Liver (tissue), 7 donors: ENCODE measurements at regions not wholly inside any gene's neighbourhood (a gene's known extent, or its start where the extent isn't known, plus 50 kb on each side); places are given as distances from the start of the nearest gene placed in this dataset.

Experiments
- DNase-seq: peaks from one replicate; pipeline ENCODE4 v3.0.0-alpha.2; 2017; ENCODE audit warnings: low spot score
- H3K27ac ChIP-seq, 2 donors: one replicate each; pipeline ENCODE4 v1.7.0; 2013; ENCODE audit warnings: inconsistent platforms in 2 of 2, low read length in 2 of 2, control low read depth in 1 of 2, low read depth in 1 of 2, mild to moderate bottlenecking in 1 of 2
- H3K27me3 ChIP-seq, 4 donors: one replicate each; pipeline versions ENCODE4 v1.6.1 to v1.7.0; 2013; ENCODE audit warnings: low read length in 3 of 4, inconsistent platforms in 1 of 4, mild to moderate bottlenecking in 1 of 4, moderate library complexity in 1 of 4; ENCODE audit not compliant: control insufficient read depth in 4 of 4, insufficient read depth in 4 of 4
- H3K36me3 ChIP-seq, 4 donors: one replicate each; pipeline versions ENCODE4 v1.6.1 to v1.7.0; 2013; ENCODE audit warnings: low read length in 3 of 4, mild to moderate bottlenecking in 3 of 4, low read depth in 1 of 4, moderate library complexity in 1 of 4; ENCODE audit not compliant: control insufficient read depth in 4 of 4, insufficient read depth in 3 of 4
- H3K4me1 ChIP-seq, 4 donors: one replicate each; pipeline versions ENCODE4 v1.6.1 to v1.7.0; 2013; ENCODE audit warnings: low read length in 3 of 4, mild to moderate bottlenecking in 3 of 4, moderate library complexity in 1 of 4; ENCODE audit not compliant: control insufficient read depth in 4 of 4, insufficient read depth in 4 of 4
- H3K4me3 ChIP-seq, 3 donors: one replicate each; pipeline versions ENCODE4 v1.6.1 to v1.7.0; 2013; ENCODE audit warnings: low read length in 3 of 3, control low read depth in 1 of 3, low read depth in 1 of 3, mild to moderate bottlenecking in 1 of 3
- H3K9ac ChIP-seq, 2 donors: one replicate each; pipeline ENCODE4 v1.7.0; 2013; ENCODE audit warnings: low read length in 2 of 2, mild to moderate bottlenecking in 2 of 2, moderate library complexity in 2 of 2, control low read depth in 1 of 2, low read depth in 1 of 2
- H3K9me3 ChIP-seq, 4 donors: one replicate each; pipeline versions ENCODE4 v1.6.1 to v1.7.0; 2013; ENCODE audit warnings: low read length in 3 of 4; ENCODE audit not compliant: control insufficient read depth in 4 of 4
- ATF3 ChIP-seq: IDR thresholded peaks from 2 replicates; pipeline ENCODE4 v1.6.1; 2016; ENCODE audit warnings: antibody characterized with exemption
- CTCF ChIP-seq: fragments of 150-350 bp; IDR thresholded peaks from 2 replicates; pipeline ENCODE4 v1.5.1; 2017; ENCODE audit warnings: improper control_type of control experiment, low read depth, low read length; ENCODE audit not compliant: missing input control
- EGR1 ChIP-seq, 2 donors: IDR thresholded peaks; 2 replicates each; pipeline ENCODE4 v1.6.1; 2016 to 2018; ENCODE audit warnings: antibody characterized with exemption in 2 of 2, low read depth in 2 of 2
- FOXA1 ChIP-seq: IDR thresholded peaks from 2 replicates; pipeline ENCODE4 v1.6.1; 2016; ENCODE audit warnings: antibody characterized with exemption
- FOXA2 ChIP-seq: IDR thresholded peaks from 2 replicates; pipeline ENCODE4 v1.6.1; 2016; ENCODE audit warnings: antibody characterized with exemption
- GABPA ChIP-seq, 2 donors: IDR thresholded peaks in 1 of 2; conservative IDR thresholded peaks in 1 of 2; 2 replicates each; pipeline ENCODE4 v1.6.1; 2016; ENCODE audit warnings: antibody characterized with exemption in 2 of 2, mild to moderate bottlenecking in 1 of 2, moderate library complexity in 1 of 2
- HNF4A ChIP-seq, 2 donors: conservative IDR thresholded peaks; 2 replicates each; pipeline ENCODE4 v1.6.1; 2016; ENCODE audit warnings: antibody characterized with exemption in 2 of 2, mild to moderate bottlenecking in 2 of 2
- HNF4G ChIP-seq: IDR thresholded peaks from 2 replicates; pipeline ENCODE4 v1.6.1; 2016; ENCODE audit warnings: antibody characterized with exemption
- JUND ChIP-seq, 2 donors: IDR thresholded peaks; 2 replicates each; pipeline ENCODE4 v1.6.1; 2016; ENCODE audit warnings: antibody characterized with exemption in 2 of 2
- MAX ChIP-seq: IDR thresholded peaks from 2 replicates; pipeline ENCODE4 v1.6.1; 2016; ENCODE audit warnings: antibody characterized with exemption
- NR2F2 ChIP-seq: IDR thresholded peaks from 2 replicates; pipeline ENCODE4 v1.6.1; 2016; ENCODE audit warnings: antibody characterized with exemption
- RAD21 ChIP-seq, 2 donors: IDR thresholded peaks; 2 replicates each; pipeline ENCODE4 v1.6.1; 2016; ENCODE audit warnings: antibody characterized with exemption in 2 of 2, mild to moderate bottlenecking in 2 of 2
- RXRA ChIP-seq, 2 donors: IDR thresholded peaks; 2 replicates each; pipeline ENCODE4 v1.6.1; 2017 to 2018; ENCODE audit warnings: antibody characterized with exemption in 2 of 2, mild to moderate bottlenecking in 1 of 2
- SP1 ChIP-seq: IDR thresholded peaks from 2 replicates; pipeline ENCODE4 v1.6.1; 2018; ENCODE audit warnings: antibody characterized with exemption, mild to moderate bottlenecking
- TAF1 ChIP-seq: conservative IDR thresholded peaks from 2 replicates; pipeline ENCODE4 v1.6.1; 2016; ENCODE audit warnings: antibody characterized with exemption, mild to moderate bottlenecking
- YY1 ChIP-seq: IDR thresholded peaks from 2 replicates; pipeline ENCODE4 v1.6.1; 2016; ENCODE audit warnings: antibody characterized with exemption, mild to moderate bottlenecking
- ZBTB33 ChIP-seq: IDR thresholded peaks from 2 replicates; pipeline ENCODE4 v1.6.1; 2016; ENCODE audit warnings: antibody characterized with exemption
- TF ChIP-seq, protein P1 (sequence below): IDR thresholded peaks from 2 replicates; pipeline ENCODE4 v1.6.1; 2016; ENCODE audit warnings: antibody characterized with exemption, mild to moderate bottlenecking
- donor health status: healthy.
- donor health status: healthy.
- donor health status: healthy.
- donor health status: healthy.

DNA sequence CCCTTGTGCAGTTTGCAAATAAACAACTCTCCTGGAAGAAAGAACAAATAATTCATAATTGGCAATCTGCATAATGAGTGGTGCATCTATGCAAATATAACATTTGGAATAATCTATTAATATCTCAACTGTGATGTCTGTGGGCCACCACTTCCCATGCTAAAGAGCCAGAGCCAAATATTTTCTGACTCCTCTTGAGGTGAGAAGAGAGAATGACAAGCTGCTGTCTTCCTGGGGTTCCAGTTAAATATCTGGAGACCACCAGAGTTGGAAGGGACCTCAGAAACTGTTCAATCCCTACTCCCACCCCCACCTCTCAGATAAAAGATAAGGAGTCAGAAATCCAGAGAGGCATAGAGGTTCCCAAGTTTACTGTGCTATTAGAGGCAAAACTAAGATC is 241.0 kb upstream of the SLC14A2 start:
- Histone ChIP-seq H3K9ac (no peak overlapping the region), H3K9me3 (no peaks in the 10 kb centered on the region), H3K36me3 (no peaks in the 10 kb centered on the region), H3K27me3 (no peaks in the 10 kb centered on the region), H3K4me3 (no peak overlapping the region), H3K4me1 (no peaks in the 10 kb centered on the region), H3K27ac (no peak overlapping the region)
- TF ChIP-seq JUND (IDR thresholded peaks at IDR 0.05) (no peak), GABPA (IDR thresholded peaks at IDR 0.05 in 1 of 2, conservative IDR thresholded peaks at IDR 0.05 in 1 of 2) (no peak), EGR1 (IDR thresholded peaks at IDR 0.05; ENCODE audit: low read depth in 2 of 2) (no peak), YY1 (no peak), FOXA1 (no peak), MAX (no peak), HNF4A (conservative IDR thresholded peaks at IDR 0.05) (no peak), NR2F2 (no peak), TAF1 (no peak), ATF3 (no peak), HNF4G (no peak), RXRA (IDR thresholded peaks at IDR 0.05) (no peak), CTCF (no peak), RAD21 (IDR thresholded peaks at IDR 0.05) (no peak), SP1 (no peak), ZBTB33 (no peak), FOXA2 (no peak)
- TF ChIP-seq, protein P1, sequence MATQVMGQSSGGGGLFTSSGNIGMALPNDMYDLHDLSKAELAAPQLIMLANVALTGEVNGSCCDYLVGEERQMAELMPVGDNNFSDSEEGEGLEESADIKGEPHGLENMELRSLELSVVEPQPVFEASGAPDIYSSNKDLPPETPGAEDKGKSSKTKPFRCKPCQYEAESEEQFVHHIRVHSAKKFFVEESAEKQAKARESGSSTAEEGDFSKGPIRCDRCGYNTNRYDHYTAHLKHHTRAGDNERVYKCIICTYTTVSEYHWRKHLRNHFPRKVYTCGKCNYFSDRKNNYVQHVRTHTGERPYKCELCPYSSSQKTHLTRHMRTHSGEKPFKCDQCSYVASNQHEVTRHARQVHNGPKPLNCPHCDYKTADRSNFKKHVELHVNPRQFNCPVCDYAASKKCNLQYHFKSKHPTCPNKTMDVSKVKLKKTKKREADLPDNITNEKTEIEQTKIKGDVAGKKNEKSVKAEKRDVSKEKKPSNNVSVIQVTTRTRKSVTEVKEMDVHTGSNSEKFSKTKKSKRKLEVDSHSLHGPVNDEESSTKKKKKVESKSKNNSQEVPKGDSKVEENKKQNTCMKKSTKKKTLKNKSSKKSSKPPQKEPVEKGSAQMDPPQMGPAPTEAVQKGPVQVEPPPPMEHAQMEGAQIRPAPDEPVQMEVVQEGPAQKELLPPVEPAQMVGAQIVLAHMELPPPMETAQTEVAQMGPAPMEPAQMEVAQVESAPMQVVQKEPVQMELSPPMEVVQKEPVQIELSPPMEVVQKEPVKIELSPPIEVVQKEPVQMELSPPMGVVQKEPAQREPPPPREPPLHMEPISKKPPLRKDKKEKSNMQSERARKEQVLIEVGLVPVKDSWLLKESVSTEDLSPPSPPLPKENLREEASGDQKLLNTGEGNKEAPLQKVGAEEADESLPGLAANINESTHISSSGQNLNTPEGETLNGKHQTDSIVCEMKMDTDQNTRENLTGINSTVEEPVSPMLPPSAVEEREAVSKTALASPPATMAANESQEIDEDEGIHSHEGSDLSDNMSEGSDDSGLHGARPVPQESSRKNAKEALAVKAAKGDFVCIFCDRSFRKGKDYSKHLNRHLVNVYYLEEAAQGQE = no peak
- DNase-seq = no peak
